HK-2 (cell line): ENCODE measurements at regions not wholly inside any gene's neighbourhood (a gene's known extent, or its start where the extent isn't known, plus 50 kb on each side); places are given as distances from the start of the nearest gene placed in this dataset.
"Not testable (repeated sequence)": the region's sequence is repeated elsewhere in the genome, so short reads cannot be mapped to it uniquely, and the experiment has no call there.

Experiments
- DNase-seq: peaks from one replicate; pipeline ENCODE4 v3.0.0-alpha.2; 2018; ENCODE audit not compliant: unreplicated experiment

DNA sequence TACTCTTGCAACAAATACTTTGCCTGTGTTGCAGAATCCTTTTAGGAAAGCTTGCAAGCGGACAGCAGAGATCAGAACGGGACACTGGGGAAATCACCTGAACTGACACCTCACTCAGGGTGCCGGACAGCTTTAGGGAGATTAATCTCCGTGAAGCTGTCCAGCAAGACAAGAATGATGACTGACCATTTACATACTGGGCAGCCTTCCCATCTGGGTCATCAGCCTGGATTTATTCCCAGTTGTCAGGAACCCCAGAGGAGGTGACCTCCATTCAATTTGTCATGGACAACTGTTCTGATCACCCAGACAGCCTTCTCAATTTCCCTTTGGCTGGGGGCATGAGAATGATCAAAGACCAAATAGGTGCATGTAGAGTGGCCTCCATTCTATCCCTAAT lies 93.0 kb upstream of the EGFL6 start:
- DNase-seq = no peak

DNA sequence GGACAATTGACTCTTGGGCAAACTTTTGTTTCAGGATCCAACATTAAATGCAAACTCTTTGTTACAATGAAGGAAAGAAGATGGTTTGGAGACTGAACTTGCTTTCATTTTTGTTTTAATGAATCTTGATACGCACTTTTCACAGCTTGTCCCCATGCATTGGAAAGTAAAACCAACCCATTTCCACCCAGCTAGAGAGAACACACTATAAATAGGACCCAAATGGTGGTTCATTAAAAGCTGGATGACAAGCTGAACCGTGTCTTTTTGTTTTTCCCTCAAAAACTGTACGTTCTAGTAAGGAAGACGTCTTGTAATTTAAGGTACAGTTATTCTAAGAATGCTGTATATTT lies 95.3 kb upstream of the EGFL6 start:
- DNase-seq = no peak

DNA sequence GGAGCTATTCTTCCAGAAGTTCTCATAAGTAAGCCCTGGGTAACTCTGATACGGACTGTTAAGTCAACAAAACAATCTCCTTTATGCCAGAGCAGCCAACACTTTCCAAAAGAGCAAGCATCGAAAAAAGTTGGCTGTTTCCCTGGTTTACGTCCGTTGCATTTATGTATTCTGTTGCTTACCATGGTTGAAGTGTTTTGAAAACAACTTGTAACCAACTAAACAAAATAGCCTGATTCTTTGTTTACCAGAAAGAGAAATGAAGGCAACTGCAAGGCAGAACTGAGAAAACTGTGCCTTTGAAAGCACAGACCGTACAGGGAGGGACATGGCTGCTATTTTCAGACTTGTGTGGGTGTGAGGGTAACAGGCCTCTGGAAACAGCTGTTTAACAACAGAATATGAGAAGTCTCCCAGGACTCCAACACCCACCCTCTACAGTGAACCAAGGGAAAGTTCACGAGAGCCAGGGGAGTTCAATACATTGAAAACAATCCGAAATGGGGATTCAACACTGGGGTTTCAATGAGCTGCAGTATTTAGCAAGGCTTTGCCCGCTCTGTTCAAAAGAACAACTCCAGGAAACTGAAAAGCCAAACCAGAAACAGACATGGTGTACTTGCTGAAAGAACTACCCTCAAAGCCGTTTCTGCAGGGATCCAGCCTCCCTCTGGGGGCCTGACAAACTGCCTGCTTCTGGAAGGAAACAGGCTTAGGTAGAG lies 95.8 kb upstream of the EGFL6 start:
- no peak for DNase-seq

DNA sequence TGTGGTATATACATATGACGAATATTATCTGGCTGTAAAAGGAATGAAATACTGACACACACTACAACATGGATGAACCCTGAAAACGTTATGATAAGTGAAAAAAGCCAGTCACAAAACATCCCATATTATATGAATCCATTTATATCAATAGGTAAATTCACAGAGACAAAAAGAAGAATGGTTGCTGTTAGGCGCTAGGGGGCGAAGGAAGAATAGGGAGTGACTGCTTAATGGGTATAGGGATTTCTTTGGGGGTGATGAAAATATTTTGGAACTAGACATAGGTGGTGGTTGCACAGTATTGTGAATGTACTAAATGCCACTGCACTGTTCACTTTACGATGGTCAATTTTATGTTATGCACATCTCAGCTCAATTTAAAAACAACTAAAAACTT lies 96.4 kb upstream of the EGFL6 start:
- DNase-seq = no peak

DNA sequence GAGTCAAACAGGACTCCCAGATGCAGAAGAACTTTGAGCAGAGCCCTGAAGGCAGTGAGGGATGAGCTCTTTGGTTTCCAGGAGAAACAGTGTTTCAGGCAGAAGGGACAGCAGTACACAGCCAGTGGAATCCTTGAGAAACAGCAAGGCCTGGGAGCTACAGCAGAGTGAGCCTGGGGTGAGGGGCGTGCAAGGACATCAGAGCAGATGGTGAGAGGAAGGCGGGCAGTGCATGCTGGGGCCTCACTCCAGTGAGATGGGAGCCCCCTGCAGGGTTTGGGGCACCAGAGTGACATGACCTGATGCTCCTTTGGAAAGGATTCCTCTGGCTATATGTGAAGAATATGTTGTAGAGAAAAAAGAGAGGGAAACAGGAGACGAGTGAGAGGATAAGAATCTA lies 98.1 kb upstream of the EGFL6 start:
- no peak for DNase-seq

DNA sequence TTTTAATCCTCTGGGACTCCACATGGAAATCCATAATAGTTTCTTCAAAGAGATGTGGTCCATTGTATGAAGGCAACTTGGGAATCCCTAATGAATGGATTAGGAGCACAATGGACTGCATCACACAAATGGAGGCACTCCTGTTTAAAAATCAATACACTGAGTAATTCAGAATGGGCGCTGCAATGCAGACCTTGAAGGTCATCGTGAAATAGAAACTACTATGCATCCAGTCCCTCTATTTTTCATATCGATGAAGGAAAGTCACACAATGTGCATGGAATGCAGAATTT lies 98.8 kb upstream of the EGFL6 start:
- DNase-seq = no peak

DNA sequence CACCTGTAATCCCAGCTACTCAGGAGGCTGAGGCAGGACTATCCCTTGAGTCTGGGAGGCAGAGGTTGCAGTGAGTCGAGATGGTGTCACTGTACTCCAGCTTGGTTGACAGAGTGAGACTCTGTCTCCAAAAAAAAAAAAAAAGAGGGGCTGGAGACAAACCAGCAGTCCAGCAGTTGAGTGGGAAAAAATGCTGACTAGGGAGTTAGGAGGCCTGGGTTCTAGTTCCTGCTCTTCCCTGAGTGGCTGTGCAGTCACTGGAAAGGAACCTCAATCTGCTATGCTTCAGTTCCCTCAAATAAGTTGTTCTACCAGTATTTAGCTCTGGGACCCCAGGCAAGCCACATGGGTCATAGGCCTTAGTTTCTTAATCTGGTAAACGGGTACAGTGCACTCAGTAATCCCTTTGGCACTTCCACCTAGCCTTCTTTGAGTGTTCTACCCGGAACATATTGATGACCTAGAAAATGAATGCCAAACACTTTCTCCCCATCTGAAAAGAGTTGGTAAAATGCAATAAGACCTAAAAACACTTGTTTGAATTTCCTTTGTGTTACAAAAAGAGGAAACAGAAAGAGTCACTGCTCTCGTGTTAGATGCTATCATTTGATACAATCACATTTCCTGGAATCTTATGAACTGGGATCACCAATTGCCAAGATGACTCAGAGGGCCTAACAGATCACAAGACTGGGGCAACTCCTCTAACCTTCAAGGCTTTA lies 99.3 kb upstream of the EGFL6 start:
- DNase-seq = no peak

DNA sequence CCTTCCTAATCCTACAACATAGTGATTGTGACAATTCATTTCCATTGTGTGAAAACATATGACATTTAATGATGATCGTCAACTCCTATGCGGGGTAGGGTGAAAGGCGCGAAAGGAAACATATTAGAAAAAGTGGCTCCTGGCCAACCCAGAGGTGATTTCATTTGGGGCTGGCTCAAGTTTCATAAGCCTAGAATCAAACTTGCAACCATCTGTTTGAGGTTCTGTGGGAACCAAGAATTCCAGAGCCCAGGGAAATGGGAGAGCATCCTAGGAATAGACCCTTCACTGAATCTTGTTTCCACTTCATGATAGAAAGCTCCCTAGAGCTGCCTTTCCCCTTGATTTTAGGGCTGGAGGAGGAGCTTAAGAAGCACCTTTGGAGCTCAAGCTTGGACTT lies 101.3 kb upstream of the EGFL6 start:
- no peak for DNase-seq

DNA sequence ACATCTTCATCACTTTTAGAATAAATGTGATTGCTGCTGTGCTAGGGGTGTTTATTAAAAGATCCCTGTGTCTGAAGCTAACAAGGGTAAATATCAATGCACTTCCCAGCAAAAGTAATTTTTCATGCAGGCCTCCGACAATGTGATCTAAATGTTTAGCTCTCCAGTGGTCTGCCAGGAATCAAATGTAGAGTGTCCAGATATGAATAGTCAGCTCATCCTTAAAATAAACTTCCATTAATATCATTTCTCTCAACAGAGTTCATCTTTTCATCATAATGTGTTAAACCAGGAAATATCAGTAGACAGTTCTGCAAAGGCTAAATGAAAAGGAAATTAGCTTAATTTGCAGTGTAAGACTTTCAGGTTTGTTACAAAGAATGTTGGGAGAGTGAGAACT lies 102.2 kb upstream of the EGFL6 start:
- DNase-seq = no peak

DNA sequence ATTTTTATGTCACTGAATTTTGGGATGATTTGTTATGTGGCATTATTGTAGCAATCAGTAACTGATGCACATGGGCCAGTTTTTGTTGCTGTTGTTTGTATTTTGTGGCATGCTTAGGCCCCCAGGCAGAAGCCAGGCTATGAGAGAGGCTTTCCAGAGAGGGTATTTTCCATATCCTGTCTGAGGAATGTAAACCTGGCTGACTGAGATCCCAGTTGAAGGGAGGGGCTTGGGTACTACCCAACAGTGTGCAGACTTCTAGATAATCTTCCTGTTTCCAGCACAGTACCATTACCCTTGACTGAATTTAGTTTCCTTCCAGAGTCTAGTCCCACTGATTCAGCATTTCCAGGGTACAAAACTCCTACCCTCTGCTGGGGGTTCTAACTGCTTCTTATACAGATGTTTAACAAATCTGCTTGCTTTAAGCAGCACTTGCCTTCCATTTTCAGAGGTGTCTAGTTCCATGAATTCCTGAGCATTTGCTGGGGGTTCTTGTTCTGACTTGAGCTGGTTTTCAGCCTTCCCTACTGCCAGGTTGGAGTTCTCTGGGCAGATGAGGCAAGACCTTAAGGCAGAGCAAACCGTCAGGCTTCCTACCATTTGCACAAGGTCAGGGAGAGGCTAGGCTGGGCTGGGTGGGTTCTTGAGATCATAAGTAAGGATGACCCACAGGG lies 104.7 kb upstream of the EGFL6 start:
- DNase-seq = no peak

DNA sequence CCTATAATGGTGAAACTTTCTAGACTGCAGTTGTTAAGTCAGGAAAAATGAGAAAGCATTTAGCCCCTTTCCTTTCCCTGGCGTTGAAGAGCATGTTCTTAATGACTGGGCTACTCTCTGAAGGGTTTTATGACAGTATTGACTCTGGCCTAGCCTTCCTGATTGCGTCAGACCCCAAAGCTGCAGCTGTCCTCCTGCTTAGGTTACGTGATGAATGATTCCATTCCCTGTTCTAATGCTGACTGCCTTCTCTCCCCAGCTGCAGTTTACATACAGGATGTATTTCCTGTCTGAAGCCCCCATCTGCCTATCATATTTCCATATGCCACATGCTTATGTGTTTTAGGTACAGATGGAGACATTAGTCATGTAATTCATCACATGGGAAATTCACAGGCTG lies 105.8 kb upstream of the EGFL6 start:
- DNase-seq = no peak

DNA sequence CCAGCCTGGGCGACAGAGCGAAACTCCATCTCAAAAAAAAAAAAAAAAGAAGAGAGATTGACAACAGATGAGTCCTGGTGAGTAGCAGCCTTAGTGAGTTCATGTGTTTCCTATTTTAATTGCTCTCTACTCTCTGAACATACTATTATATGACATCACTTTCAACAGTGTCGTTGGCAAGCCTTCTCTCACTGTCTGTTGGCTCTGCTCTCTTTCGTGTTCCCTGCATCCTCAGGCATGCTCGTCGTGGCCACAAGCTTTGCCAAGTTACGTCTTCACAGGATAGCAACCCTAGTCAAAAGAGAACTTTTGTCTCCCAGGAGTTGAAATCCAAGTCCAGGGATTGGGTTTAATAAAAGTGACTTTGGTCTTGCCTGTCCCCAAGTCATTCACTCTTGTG lies 117.1 kb upstream of the EGFL6 start:
- DNase-seq = no peak

DNA sequence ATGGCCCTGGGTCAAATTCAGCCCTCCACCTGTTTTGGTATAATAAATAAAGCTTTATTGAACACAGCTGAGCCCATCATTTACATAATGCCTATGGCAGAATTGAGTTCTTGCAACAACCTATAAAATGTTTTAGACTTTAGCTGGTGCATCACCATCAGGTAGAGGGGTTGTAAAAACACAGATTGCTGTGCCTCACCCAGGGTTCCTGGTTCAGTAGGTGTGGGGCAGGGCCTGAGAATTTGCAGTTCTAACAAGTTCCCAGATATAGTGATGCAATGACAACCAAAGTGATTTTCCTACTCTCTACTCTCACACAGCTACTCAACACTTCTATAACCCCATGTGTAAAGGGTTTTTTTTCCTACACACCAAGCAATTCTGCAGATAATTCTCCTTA lies 120.0 kb upstream of the EGFL6 start:
- DNase-seq = no peak

DNA sequence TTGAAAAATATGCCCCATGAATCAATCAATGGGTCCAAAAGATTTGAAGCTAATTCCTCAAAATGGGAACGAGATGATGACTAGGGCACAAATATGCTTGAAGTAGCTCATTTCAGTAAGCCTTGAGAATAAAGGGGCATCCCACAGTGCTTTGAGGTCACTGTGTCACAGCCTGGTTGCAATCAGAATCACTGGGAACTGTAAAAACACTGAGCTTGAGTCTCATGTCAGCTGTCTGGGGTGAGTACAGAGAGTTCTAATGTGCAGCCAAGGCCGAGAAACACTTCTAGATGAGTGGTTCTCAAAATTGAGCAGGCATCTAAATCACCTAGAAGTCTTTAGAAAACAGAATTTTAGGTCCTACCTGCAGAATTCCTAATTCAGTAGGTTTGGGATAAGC lies 120.5 kb upstream of the EGFL6 start:
- DNase-seq = no peak

DNA sequence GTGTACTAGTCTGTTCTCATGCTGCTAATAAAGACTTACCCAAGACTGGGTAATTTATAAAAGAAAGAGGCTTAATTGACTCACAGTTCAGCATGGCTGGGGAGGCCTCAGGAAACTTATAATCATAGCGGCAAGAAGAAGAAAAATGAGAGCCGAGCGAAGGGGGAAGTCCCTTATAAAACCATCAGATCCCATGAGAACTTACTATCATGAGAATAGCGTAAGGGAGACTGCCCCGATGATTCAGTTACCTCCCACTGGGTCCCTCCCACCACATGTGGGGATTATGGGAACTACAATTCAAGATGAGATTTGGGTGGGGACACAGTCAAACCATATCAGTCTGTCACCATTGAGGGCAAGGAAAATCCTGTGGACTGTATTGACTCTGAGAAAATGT lies 121.8 kb upstream of the ATXN3L start:
- not testable (repeated sequence) for DNase-seq

DNA sequence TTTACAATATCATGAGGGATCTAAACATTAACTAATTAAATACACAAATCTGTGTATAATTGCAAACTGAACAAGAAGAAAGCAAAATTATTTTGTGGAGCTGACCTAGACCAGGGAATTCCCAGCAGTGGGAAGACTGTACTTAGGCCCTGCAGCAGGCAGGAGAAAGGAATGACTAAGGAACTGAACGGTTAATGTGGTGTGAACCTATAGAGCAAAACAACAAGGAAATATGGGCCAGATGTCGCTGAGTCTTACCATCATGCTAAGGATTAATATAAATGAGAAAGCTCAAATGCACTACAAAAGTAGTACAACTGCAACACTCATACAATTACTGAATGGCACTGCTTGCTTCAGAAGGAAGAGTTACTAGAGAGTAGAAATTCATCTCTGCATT lies 120.3 kb upstream of the ATXN3L start:
- DNase-seq = no peak

DNA sequence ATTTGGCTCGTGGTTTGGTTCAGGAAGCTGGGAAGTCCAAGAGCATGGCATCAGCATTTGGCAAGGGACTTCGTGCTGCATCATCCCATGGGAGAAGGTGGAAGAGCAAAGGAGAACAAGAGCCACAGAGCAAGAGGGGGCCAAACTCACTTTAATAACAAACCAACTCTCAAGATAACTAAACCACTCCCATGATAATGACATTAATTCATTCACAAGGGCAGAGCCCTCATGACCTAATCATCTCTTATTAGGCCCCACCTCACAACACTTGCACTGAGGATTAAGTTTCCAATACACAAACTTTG lies 113.4 kb upstream of the ATXN3L start:
- no peak for DNase-seq

DNA sequence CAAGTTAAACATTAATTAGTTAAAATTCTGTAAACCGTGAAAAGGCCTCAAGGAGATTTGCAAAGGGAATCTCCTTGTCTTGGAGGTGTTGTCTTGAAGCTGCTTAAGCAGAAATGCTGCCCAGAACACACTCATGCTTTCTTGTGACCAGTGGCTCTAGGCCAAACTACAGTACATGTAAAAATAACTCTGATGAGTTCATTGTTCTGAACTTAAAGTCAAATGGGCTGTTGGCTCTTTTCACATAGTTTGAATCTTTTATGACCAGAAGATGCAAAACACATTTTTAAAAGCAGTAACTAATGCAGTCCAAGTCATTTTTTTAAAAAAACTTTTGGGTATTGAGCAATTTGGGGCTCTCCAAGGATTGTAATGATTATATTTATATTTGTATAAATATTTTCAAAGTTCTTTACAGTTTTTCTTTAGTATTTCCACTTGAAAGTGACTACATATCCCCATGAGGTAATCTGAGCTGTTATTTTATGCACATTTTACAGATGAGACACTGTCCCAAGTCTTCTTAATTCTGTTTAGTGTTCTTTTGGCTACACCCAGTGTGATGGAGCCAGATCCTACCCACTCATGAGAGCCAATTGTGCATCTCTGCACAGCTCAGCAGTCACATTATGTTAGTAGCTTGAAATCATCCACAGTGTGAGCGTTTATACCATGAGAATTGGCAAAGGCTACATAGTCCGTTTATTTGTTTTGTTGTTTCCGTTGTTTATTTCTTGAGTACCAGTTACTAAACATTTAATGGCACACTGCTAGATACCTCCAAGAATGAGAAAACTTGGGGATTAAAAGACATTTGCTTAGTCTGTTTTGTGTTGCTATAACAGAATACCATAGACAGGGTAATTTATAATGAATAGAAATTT lies 112.8 kb upstream of the ATXN3L start:
- no peak for DNase-seq

DNA sequence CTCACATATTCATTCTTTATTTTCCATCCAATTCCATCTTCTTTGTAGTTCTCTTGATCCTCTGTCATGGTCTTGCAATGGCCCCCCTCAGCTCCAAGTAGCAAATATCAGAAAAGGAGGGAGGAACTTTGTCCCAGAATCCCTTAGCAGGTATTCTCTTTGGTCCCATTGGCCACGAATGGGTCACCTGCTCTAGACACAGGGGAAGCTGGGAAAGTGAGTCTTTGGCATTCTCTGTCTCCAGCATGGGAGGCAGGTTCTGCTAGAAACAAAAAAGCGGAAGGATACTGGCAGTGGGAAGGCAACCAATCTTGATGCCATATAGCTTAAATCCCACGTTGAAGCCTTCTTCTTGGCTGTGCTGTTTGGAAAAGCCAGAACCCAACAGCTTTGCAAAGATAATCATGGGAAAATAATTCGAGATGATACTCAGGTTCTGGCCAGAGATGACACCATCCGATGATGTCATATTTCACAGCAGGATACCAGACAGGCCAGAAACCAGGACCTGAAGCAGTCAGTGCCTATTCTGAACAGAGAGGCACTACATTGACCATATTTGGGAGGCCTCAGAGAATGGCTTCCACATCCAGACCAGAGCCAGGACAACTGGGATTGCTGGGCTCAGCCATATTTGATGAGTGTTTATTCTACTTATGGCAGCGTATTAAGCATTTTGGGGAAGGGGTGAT lies 110.4 kb upstream of the ATXN3L start:
- no peak for DNase-seq

DNA sequence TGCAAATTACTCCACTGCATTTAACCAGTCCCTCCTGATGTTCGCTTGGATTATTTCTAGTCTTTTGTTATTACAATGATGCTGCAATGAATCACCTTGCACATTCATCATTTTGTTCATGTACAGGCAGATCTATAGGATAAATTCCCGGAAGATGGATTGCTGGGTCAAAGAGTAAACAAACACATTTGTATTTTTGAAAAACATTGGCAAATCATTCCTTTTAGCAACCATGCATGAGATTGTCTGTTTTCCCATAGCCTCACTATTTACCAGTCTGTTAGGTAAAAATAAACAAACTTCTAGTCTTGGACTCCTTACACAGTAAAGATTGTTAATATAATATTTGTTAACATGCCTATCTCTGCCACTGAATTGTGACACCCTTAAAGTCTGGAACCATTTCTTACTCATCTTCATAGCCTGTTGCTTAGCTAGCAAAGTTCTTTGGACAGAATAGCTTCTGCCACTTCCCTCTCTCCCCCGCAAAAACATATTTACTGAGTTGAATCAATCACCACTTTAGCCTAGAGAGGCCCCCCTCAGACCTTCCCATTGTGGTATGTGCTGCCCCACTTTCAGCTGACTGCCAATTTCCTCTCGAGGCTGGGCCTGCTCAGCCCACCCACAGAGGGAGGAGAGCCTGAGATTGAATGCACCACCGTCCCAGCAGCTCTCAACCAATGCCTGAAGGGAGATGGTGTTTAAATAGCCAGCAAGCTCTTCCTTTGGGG lies 108.4 kb upstream of the ATXN3L start:
- DNase-seq = no peak

DNA sequence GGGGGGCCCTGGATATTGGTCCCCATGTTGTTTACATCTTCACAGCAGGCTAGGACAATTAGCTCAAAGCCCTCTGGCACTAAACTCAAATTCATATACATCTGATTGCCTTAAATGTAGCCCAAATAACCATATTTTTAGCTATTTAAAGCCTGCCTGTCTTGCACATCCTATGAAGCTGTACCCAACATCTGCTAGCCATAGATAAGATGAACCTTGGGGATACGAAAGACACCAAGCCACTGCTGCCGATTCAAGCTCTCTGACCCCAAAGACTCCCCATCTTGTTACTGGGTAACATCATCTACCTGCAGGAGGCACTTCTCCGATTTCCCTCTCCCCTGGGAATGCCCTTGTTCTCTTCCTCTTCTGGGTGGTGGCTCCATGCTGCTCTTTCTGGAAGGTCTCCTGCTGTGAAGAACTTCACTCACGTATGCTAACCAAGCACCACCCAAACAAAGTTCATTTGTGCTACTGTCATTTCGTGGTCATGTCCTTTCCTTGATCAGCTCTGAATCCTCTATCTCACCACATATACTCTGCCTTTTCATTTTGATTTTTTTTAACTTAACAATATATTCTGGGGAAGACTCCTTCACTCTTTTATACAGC lies 107.7 kb upstream of the ATXN3L start:
- DNase-seq = no peak
